ENCODE measurements at regions not wholly inside any gene's neighbourhood (a gene's known extent, or its start where the extent isn't known, plus 50 kb on each side); places are given as distances from the start of the nearest gene placed in this dataset.

GRCh38 chr2:34724107-34724506, 1125.0 kb upstream of the FAM98A start:
- Histone ChIP-seq H3K9ac (ENCODE audit: low read length) (no peak overlapping the region), H3K27me3 (ENCODE audit: low read depth, low read length) (no peaks in the 10 kb centered on the region), H3K27ac (ENCODE audit: low read length) (no peak overlapping the region), H3K4me2 (ENCODE audit: low read length) (no peak overlapping the region), H3K9me3 (ENCODE audit: insufficient read depth, low read length) (no peaks in the 10 kb centered on the region), H3K4me3 (ENCODE audit: low read length) (no peak overlapping the region), H4K20me1 (ENCODE audit: insufficient read depth, low read length) (no peaks in the 10 kb centered on the region), H3K4me1 (ENCODE audit: low read length) (no peaks in the 10 kb centered on the region), H3K79me2 (ENCODE audit: low read length) (no peaks in the 10 kb centered on the region), H2AFZ (ENCODE audit: low read depth, low read length) (no peak overlapping the region), H3K36me3 (replicated peaks; ENCODE audit: low read depth, low read length) (no peaks in the 10 kb centered on the region)
- no peak for TF ChIP-seq EZH2phosphoT487 (IDR thresholded peaks at IDR 0.05; ENCODE audit: low read depth)

- no peaks in the 10 kb centered on the region for H4K20me1 ChIP-seq (ENCODE audit: insufficient read depth, low read length)
- no peaks in the 10 kb centered on the region for H3K27me3 ChIP-seq (ENCODE audit: low read depth, low read length)
- H3K4me2 ChIP-seq (ENCODE audit: low read length): no peak overlapping the region
- no peak overlapping the region for H3K9ac ChIP-seq (ENCODE audit: low read length)
- TF ChIP-seq CTCF (IDR thresholded peaks at IDR 0.05; ENCODE audit: low read depth, low read length) (no peak), EZH2phosphoT487 (IDR thresholded peaks at IDR 0.05; ENCODE audit: low read depth) (no peak)
- no peak overlapping the region for H2AFZ ChIP-seq (ENCODE audit: low read depth, low read length)
- H3K27ac ChIP-seq (ENCODE audit: low read length): no peak overlapping the region
- no peaks in the 10 kb centered on the region for H3K79me2 ChIP-seq (ENCODE audit: low read length)
- H3K4me3 ChIP-seq (ENCODE audit: low read length): no peak overlapping the region
- H3K4me1 ChIP-seq (ENCODE audit: low read length): no peaks in the 10 kb centered on the region
- no peaks in the 10 kb centered on the region for H3K9me3 ChIP-seq (ENCODE audit: insufficient read depth, low read length)
- H3K36me3 ChIP-seq (replicated peaks; ENCODE audit: low read depth, low read length): no peaks in the 10 kb centered on the region
Observed at GRCh38 chr2:34723683-34724082, 1124.6 kb upstream of the FAM98A start.

- TF ChIP-seq EZH2phosphoT487 (IDR thresholded peaks at IDR 0.05; ENCODE audit: low read depth) (no peak), CTCF (IDR thresholded peaks at IDR 0.05; ENCODE audit: low read depth, low read length) (no peak)
- no peaks in the 10 kb centered on the region for H3K9me3 ChIP-seq (ENCODE audit: insufficient read depth, low read length)
Observed at GRCh38 chr2:34719206-34719605, 1120.1 kb upstream of the FAM98A start.

GRCh38 chr2:34705551-34706247, 1106.6 kb upstream of the FAM98A start:
- H3K4me2 ChIP-seq (ENCODE audit: low read length): peak overlapping the region; percentile 15
- peak overlapping the region; percentile 41; the same call in 1 of the 2 replicates for H2AFZ ChIP-seq (ENCODE audit: low read depth, low read length)
- no peak overlapping the region for H3K27ac ChIP-seq (ENCODE audit: low read length)
- H3K4me3 ChIP-seq (ENCODE audit: low read length): no peak overlapping the region
- no peaks in the 10 kb centered on the region for H3K36me3 ChIP-seq (replicated peaks; ENCODE audit: low read depth, low read length)
- H3K9me3 ChIP-seq (ENCODE audit: insufficient read depth, low read length): no peaks in the 10 kb centered on the region
- TF ChIP-seq CTCF (IDR thresholded peaks at IDR 0.05; ENCODE audit: low read depth, low read length): no peak
- no peak for TF ChIP-seq EZH2phosphoT487 (IDR thresholded peaks at IDR 0.05; ENCODE audit: low read depth)
- H4K20me1 ChIP-seq (ENCODE audit: insufficient read depth, low read length): no peaks in the 10 kb centered on the region
- H3K79me2 ChIP-seq (ENCODE audit: low read length): no peaks in the 10 kb centered on the region
- no peak overlapping the region for H3K9ac ChIP-seq (ENCODE audit: low read length)
- H3K27me3 ChIP-seq (ENCODE audit: low read depth, low read length): no peaks in the 10 kb centered on the region
- peaks cover 7% of the 10 kb centered on the region for H3K4me1 ChIP-seq (ENCODE audit: low read length)

More at GRCh38 chr2:34719206-34719605, 1120.1 kb upstream of the FAM98A start:
- no peak overlapping the region for H2AFZ ChIP-seq (ENCODE audit: low read depth, low read length)
- H3K79me2 ChIP-seq (ENCODE audit: low read length): no peaks in the 10 kb centered on the region
- H3K4me2 ChIP-seq (ENCODE audit: low read length): no peak overlapping the region
- no peaks in the 10 kb centered on the region for H3K36me3 ChIP-seq (replicated peaks; ENCODE audit: low read depth, low read length)
- H3K4me3 ChIP-seq (ENCODE audit: low read length): no peak overlapping the region
- H3K27ac ChIP-seq (ENCODE audit: low read length): no peak overlapping the region
- H3K27me3 ChIP-seq (ENCODE audit: low read depth, low read length): no peaks in the 10 kb centered on the region
- no peak overlapping the region for H3K9ac ChIP-seq (ENCODE audit: low read length)
- H4K20me1 ChIP-seq (ENCODE audit: insufficient read depth, low read length): no peaks in the 10 kb centered on the region
- H3K4me1 ChIP-seq (ENCODE audit: low read length): no peaks in the 10 kb centered on the region

Measured in OCI-LY3 (cell line).